ENCODE measurements at regions not wholly inside any gene's neighbourhood (a gene's known extent, or its start where the extent isn't known, plus 50 kb on each side); places are given as distances from the start of the nearest gene placed in this dataset.

- no peak overlapping the region for H3K27ac Mint-ChIP-seq (ENCODE audit: unreplicated experiment)
- H3K4me3 Mint-ChIP-seq (ENCODE audit: unreplicated experiment), result no peak overlapping the region
- no peaks in the 10 kb centered on the region for H3K36me3 Mint-ChIP-seq (ENCODE audit: low read depth, unreplicated experiment)
- no peaks in the 10 kb centered on the region for H3K27me3 Mint-ChIP-seq (ENCODE audit: unreplicated experiment)
- DNase-seq (ENCODE audit: low spot score), result no peak
- no peaks in the 10 kb centered on the region for H3K9me3 Mint-ChIP-seq (ENCODE audit: unreplicated experiment)
- TF ChIP-seq CTCF (IDR thresholded peaks at IDR 0.05; ENCODE audit: unreplicated experiment), result no peak
- no peaks in the 10 kb centered on the region for H3K4me1 Mint-ChIP-seq (ENCODE audit: unreplicated experiment)
Measured at GRCh38 chr5:63603996-63604395, 358.2 kb downstream of the HTR1A start.

GRCh38 chr5:63602971-63603370, 359.3 kb downstream of the HTR1A start:
- no peaks in the 10 kb centered on the region for H3K27me3 Mint-ChIP-seq (ENCODE audit: unreplicated experiment)
- TF ChIP-seq CTCF (IDR thresholded peaks at IDR 0.05; ENCODE audit: unreplicated experiment), result no peak
- H3K4me3 Mint-ChIP-seq (ENCODE audit: unreplicated experiment), result no peak overlapping the region
- H3K4me1 Mint-ChIP-seq (ENCODE audit: unreplicated experiment), result no peaks in the 10 kb centered on the region
- no peaks in the 10 kb centered on the region for H3K36me3 Mint-ChIP-seq (ENCODE audit: low read depth, unreplicated experiment)
- H3K9me3 Mint-ChIP-seq (ENCODE audit: unreplicated experiment), result no peaks in the 10 kb centered on the region
- DNase-seq (ENCODE audit: low spot score), result no peak
- no peak overlapping the region for H3K27ac Mint-ChIP-seq (ENCODE audit: unreplicated experiment)

- H3K4me1 Mint-ChIP-seq (ENCODE audit: unreplicated experiment), result no peaks in the 10 kb centered on the region
- no peaks in the 10 kb centered on the region for H3K9me3 Mint-ChIP-seq (ENCODE audit: unreplicated experiment)
- no peak for DNase-seq (ENCODE audit: low spot score)
- H3K27me3 Mint-ChIP-seq (ENCODE audit: unreplicated experiment), result no peaks in the 10 kb centered on the region
- H3K27ac Mint-ChIP-seq (ENCODE audit: unreplicated experiment), result no peak overlapping the region
- H3K36me3 Mint-ChIP-seq (ENCODE audit: low read depth, unreplicated experiment), result no peaks in the 10 kb centered on the region
- H3K4me3 Mint-ChIP-seq (ENCODE audit: unreplicated experiment), result no peak overlapping the region
- TF ChIP-seq CTCF (IDR thresholded peaks at IDR 0.05; ENCODE audit: unreplicated experiment), result no peak
Measured at GRCh38 chr5:63596254-63596653, 366.0 kb downstream of the HTR1A start.

GRCh38 chr5:63573380-63573779, 388.9 kb downstream of the HTR1A start:
- Mint-ChIP-seq H3K4me1 (ENCODE audit: unreplicated experiment) (no peaks in the 10 kb centered on the region), H3K27ac (ENCODE audit: unreplicated experiment) (no peak overlapping the region), H3K9me3 (ENCODE audit: unreplicated experiment) (no peaks in the 10 kb centered on the region), H3K36me3 (ENCODE audit: low read depth, unreplicated experiment) (no peaks in the 10 kb centered on the region), H3K27me3 (ENCODE audit: unreplicated experiment) (no peaks in the 10 kb centered on the region), H3K4me3 (ENCODE audit: unreplicated experiment) (no peak overlapping the region)
- DNase-seq (ENCODE audit: low spot score), result no peak
- TF ChIP-seq CTCF (IDR thresholded peaks at IDR 0.05; ENCODE audit: unreplicated experiment), result no peak

- H3K27me3 Mint-ChIP-seq (ENCODE audit: unreplicated experiment), result no peaks in the 10 kb centered on the region
- no peak overlapping the region for H3K27ac Mint-ChIP-seq (ENCODE audit: unreplicated experiment)
- no peaks in the 10 kb centered on the region for H3K36me3 Mint-ChIP-seq (ENCODE audit: low read depth, unreplicated experiment)
- no peaks in the 10 kb centered on the region for H3K4me1 Mint-ChIP-seq (ENCODE audit: unreplicated experiment)
- DNase-seq (ENCODE audit: low spot score), result no peak
- no peak overlapping the region for H3K4me3 Mint-ChIP-seq (ENCODE audit: unreplicated experiment)
- no peaks in the 10 kb centered on the region for H3K9me3 Mint-ChIP-seq (ENCODE audit: unreplicated experiment)
- no peak for TF ChIP-seq CTCF (IDR thresholded peaks at IDR 0.05; ENCODE audit: unreplicated experiment)
Measured at GRCh38 chr5:63572740-63573139, 389.5 kb downstream of the HTR1A start.
